ENCODE measurements at regions not wholly inside any gene's neighbourhood (a gene's known extent, or its start where the extent isn't known, plus 50 kb on each side); places are given as distances from the start of the nearest gene placed in this dataset.

GRCh38 chr11:15865212-15865987 lies 490.9 kb downstream of the SOX6 start:
- Histone ChIP-seq H3K36me3 (ENCODE audit: control insufficient read depth, insufficient read depth, low read length) (no peaks in the 10 kb centered on the region), H3K27ac (ENCODE audit: low read length) (no peak overlapping the region), H3K4me3 (ENCODE audit: low read length) (no peak overlapping the region), H3K27me3 (ENCODE audit: control insufficient read depth, insufficient read depth, low read length) (no peaks in the 10 kb centered on the region), H3K9me3 (ENCODE audit: control insufficient read depth, insufficient read depth, low read length) (no peaks in the 10 kb centered on the region), H3K4me1 (ENCODE audit: control insufficient read depth, insufficient read depth, low read length) (no peaks in the 10 kb centered on the region)
- Mint-ChIP-seq H3K4me3 (no peak overlapping the region), H3K4me1 (no peaks in the 10 kb centered on the region), H3K27ac (no peak overlapping the region), H3K27me3 (ENCODE audit: low read depth in 2 of 2) (no peaks in the 10 kb centered on the region), H3K36me3 (no peaks in the 10 kb centered on the region), H3K9me3 (peaks cover 0 to 6% of the 10 kb centered on the region in 2 donors)
- TF ChIP-seq CTCF (IDR thresholded peaks at IDR 0.05) = no peak
- no peak for ATAC-seq
- intact Hi-C loops (cut with micrococcal nuclease) = no loop called here
- DNase-seq = no peak
- 95% methylated on average over 8 of the region's 8 CpGs for WGBS (ENCODE audit: insufficient coverage)

- no peak overlapping the region for H3K4me3 ChIP-seq (ENCODE audit: low read length)
- no peaks in the 10 kb centered on the region for H3K4me1 ChIP-seq (ENCODE audit: control insufficient read depth, insufficient read depth, low read length)
Measured at GRCh38 chr11:15867871-15868270, 488.5 kb downstream of the SOX6 start.

GRCh38 chr11:15870911-15871310 lies 485.4 kb downstream of the SOX6 start:
- no peak for TF ChIP-seq CTCF (IDR thresholded peaks at IDR 0.05)
- ATAC-seq = no peak
- H3K4me3 Mint-ChIP-seq = no peak overlapping the region
- H3K27me3 Mint-ChIP-seq (ENCODE audit: low read depth in 2 of 2) = peaks cover 0 to 2% of the 10 kb centered on the region in 2 donors
- Histone ChIP-seq H3K36me3 (ENCODE audit: control insufficient read depth, insufficient read depth, low read length) (no peaks in the 10 kb centered on the region), H3K27me3 (ENCODE audit: control insufficient read depth, insufficient read depth, low read length) (no peaks in the 10 kb centered on the region), H3K27ac (ENCODE audit: low read length) (no peak overlapping the region), H3K4me3 (ENCODE audit: low read length) (no peak overlapping the region), H3K4me1 (ENCODE audit: control insufficient read depth, insufficient read depth, low read length) (no peaks in the 10 kb centered on the region), H3K9me3 (ENCODE audit: control insufficient read depth, insufficient read depth, low read length) (peaks cover 4% of the 10 kb centered on the region)
- H3K4me1 Mint-ChIP-seq = no peaks in the 10 kb centered on the region
- peaks cover 4 to 5% of the 10 kb centered on the region in 2 donors for H3K9me3 Mint-ChIP-seq
- intact Hi-C loops (cut with micrococcal nuclease) = no loop called here
- no peak overlapping the region for H3K27ac Mint-ChIP-seq
- H3K36me3 Mint-ChIP-seq = no peaks in the 10 kb centered on the region
- no peak for DNase-seq
- WGBS (ENCODE audit: insufficient coverage) = 79% methylated on average over 4 of the region's 4 CpGs

More at GRCh38 chr11:15867871-15868270, 488.5 kb downstream of the SOX6 start:
- Histone ChIP-seq H3K9me3 (ENCODE audit: control insufficient read depth, insufficient read depth, low read length) (peaks cover 4% of the 10 kb centered on the region), H3K36me3 (ENCODE audit: control insufficient read depth, insufficient read depth, low read length) (no peaks in the 10 kb centered on the region), H3K27ac (ENCODE audit: low read length) (no peak overlapping the region), H3K27me3 (ENCODE audit: control insufficient read depth, insufficient read depth, low read length) (no peaks in the 10 kb centered on the region)
- peaks cover 0 to 4% of the 10 kb centered on the region in 2 donors for H3K9me3 Mint-ChIP-seq
- H3K4me1 Mint-ChIP-seq = no peaks in the 10 kb centered on the region
- H3K36me3 Mint-ChIP-seq = no peaks in the 10 kb centered on the region
- peaks cover 0 to 2% of the 10 kb centered on the region in 2 donors for H3K27me3 Mint-ChIP-seq (ENCODE audit: low read depth in 2 of 2)
- DNase-seq (no peak), ATAC-seq (no peak)
- TF ChIP-seq CTCF (IDR thresholded peaks at IDR 0.05) = no peak
- no peak overlapping the region for H3K27ac Mint-ChIP-seq
- no peak overlapping the region for H3K4me3 Mint-ChIP-seq
- intact Hi-C loops (cut with micrococcal nuclease) = no loop called here

Measured in natural killer cell (primary cell).